H1 (cell line): ENCODE measurements at regions not wholly inside any gene's neighbourhood (a gene's known extent, or its start where the extent isn't known, plus 50 kb on each side); places are given as distances from the start of the nearest gene placed in this dataset.

ENCODE experiments used
- CTCF ChIA-PET: fragments of 300-600 bp; sonication (Branson Sonifier 250); formaldehyde crosslinking; loops from one replicate; lab custom pipeline; 2021; ENCODE audit not compliant: partially characterized antibody; lab: Charles Lee
- POLR2A ChIA-PET: fragments of 300-600 bp; sonication (Branson Sonifier 250); formaldehyde crosslinking; loops from one replicate; lab custom pipeline; 2021; ENCODE audit warnings: inconsistent platforms; ENCODE audit not compliant: partially characterized antibody; lab: Charles Lee
- DNase-seq, 2 experiments: peaks; one replicate each; pipeline versions ENCODE4 v3.0.0 to v3.0.0-alpha.2; 2010 to 2022; ENCODE audit warnings: low spot score in 2 of 2, low read depth in 1 of 2, mixed read lengths in 1 of 2
- FAIRE-seq: peaks from 2 replicates; lab custom pipeline; 2011; peaks lifted over from hg19 to GRCh38; lab: Jason Lieb, UNC
- H2AFZ ChIP-seq: 2 replicates; pipeline ENCODE4 v1.8.1; 2012; ENCODE audit warnings: low read length, inconsistent platforms
- H2AK5ac ChIP-seq: 2 replicates; pipeline ENCODE4 v1.6.1; 2013; ENCODE audit warnings: low read depth, low read length
- H2BK120ac ChIP-seq: replicated peaks from 2 replicates; pipeline ENCODE3; 2013; ENCODE audit warnings: low read depth, low read length, inconsistent platforms
- H2BK12ac ChIP-seq: 2 replicates; pipeline ENCODE4 v1.6.1; 2013; ENCODE audit warnings: low read depth, low read length
- H2BK15ac ChIP-seq: 2 replicates; pipeline ENCODE4 v1.6.1; 2013; ENCODE audit warnings: low read length
- H2BK20ac ChIP-seq: 2 replicates; pipeline ENCODE4 v1.6.1; 2013; ENCODE audit warnings: low read length
- H2BK5ac ChIP-seq: 2 replicates; pipeline ENCODE4 v1.6.1; 2013; ENCODE audit warnings: low read depth, low read length
- H3K14ac ChIP-seq: 2 replicates; pipeline ENCODE4 v1.6.1; 2013; ENCODE audit warnings: inconsistent platforms; ENCODE audit not compliant: insufficient read length
- H3K18ac ChIP-seq: 2 replicates; pipeline ENCODE4 v1.6.1; 2013; ENCODE audit warnings: low read length; ENCODE audit errors: extremely low read depth
- H3K23ac ChIP-seq: 2 replicates; pipeline ENCODE4 v1.6.1; 2013; ENCODE audit warnings: inconsistent platforms; ENCODE audit not compliant: insufficient read length
- H3K23me2 ChIP-seq: 2 replicates; pipeline ENCODE4 v1.6.1; 2013; ENCODE audit warnings: low read depth, low read length
- H3K27ac ChIP-seq: 2 replicates; pipeline ENCODE4 v1.6.1; 2011; ENCODE audit warnings: low read depth, low read length, inconsistent platforms
- H3K27me3 ChIP-seq, 4 experiments: replicated peaks in 1 of 4; 1 replicate in 1 of 4; 2 replicates in 3 of 4; pipeline versions ENCODE4 v1.6.1 to v1.8.1; 2011 to 2013; ENCODE audit warnings: low read length in 3 of 4, mild to moderate bottlenecking in 3 of 4, inconsistent platforms in 2 of 4, mixed read lengths in 2 of 4, moderate library complexity in 1 of 4; ENCODE audit not compliant: control insufficient read depth in 3 of 4, insufficient read depth in 3 of 4; ENCODE audit errors: extremely low read depth in 1 of 4
- H3K36me3 ChIP-seq, 4 experiments: 2 replicates each; pipeline versions ENCODE4 v1.6.1 to v1.8.1; 2011 to 2013; ENCODE audit warnings: mild to moderate bottlenecking in 4 of 4, low read length in 3 of 4, moderate library complexity in 2 of 4, control low read depth in 1 of 4, inconsistent platforms in 1 of 4; ENCODE audit not compliant: insufficient read depth in 4 of 4, control insufficient read depth in 2 of 4
- H3K4ac ChIP-seq: replicated peaks from 2 replicates; pipeline ENCODE3; 2013; ENCODE audit warnings: low read length, low read depth, mixed read lengths, inconsistent platforms; ENCODE audit not compliant: insufficient read length
- H3K4me1 ChIP-seq, 4 experiments: replicated peaks in 1 of 4; 1 replicate in 1 of 4; 2 replicates in 3 of 4; pipeline versions ENCODE4 v1.6.1 to v1.8.1; 2011 to 2013; ENCODE audit warnings: low read length in 3 of 4, inconsistent platforms in 2 of 4, mixed read lengths in 1 of 4; ENCODE audit not compliant: insufficient read depth in 4 of 4, control insufficient read depth in 3 of 4
- H3K4me2 ChIP-seq, 2 experiments: 2 replicates each; pipeline versions ENCODE4 v1.6.1 to v1.8.1; 2011 to 2013; ENCODE audit warnings: low read depth in 2 of 2, low read length in 2 of 2, control low read depth in 1 of 2, inconsistent platforms in 1 of 2, mild to moderate bottlenecking in 1 of 2; ENCODE audit not compliant: insufficient read depth in 1 of 2
- H3K4me3 ChIP-seq, 4 experiments: fragments of 200-600, 300-600 bp in 1 of 4; sonication (generic), shearing (Covaris generic), sonication (Bioruptor Twin) in 1 of 4; 2 replicates each; pipeline versions ENCODE4 v1.5.1 to v1.8.1; 2011 to 2016; ENCODE audit warnings: low read length in 4 of 4, low read depth in 3 of 4, control low read depth in 2 of 4, inconsistent platforms in 2 of 4, mild to moderate bottlenecking in 2 of 4, mixed read lengths in 1 of 4, moderate library complexity in 1 of 4; ENCODE audit not compliant: insufficient read depth in 2 of 4; ENCODE audit errors: extremely low read depth in 1 of 4
- H3K56ac ChIP-seq: replicated peaks from 2 replicates; pipeline ENCODE3; 2013; ENCODE audit warnings: low read depth, mild to moderate bottlenecking, mixed read lengths, low read length, inconsistent platforms; ENCODE audit not compliant: insufficient read length
- H3K79me1 ChIP-seq: 2 replicates; pipeline ENCODE4 v1.6.1; 2013; ENCODE audit warnings: low read depth, low read length, control low read depth
- H3K79me2 ChIP-seq, 2 experiments: 2 replicates each; pipeline versions ENCODE4 v1.6.1 to v1.8.1; 2012 to 2013; ENCODE audit warnings: low read length in 2 of 2, mild to moderate bottlenecking in 2 of 2, inconsistent platforms in 1 of 2; ENCODE audit not compliant: insufficient read depth in 2 of 2, control insufficient read depth in 1 of 2
- H3K9ac ChIP-seq, 4 experiments: replicated peaks in 1 of 4; 1 replicate in 1 of 4; 2 replicates in 3 of 4; pipeline versions ENCODE4 v1.6.1 to v1.8.1; 2011 to 2013; ENCODE audit warnings: low read depth in 3 of 4, low read length in 3 of 4, control low read depth in 2 of 4, mild to moderate bottlenecking in 2 of 4, moderate library complexity in 2 of 4, inconsistent platforms in 1 of 4; ENCODE audit errors: extremely low read depth in 1 of 4
- H3K9me3 ChIP-seq, 2 experiments: 2 replicates each; pipeline versions ENCODE4 v1.6.1 to v1.8.1; 2012 to 2013; ENCODE audit warnings: mild to moderate bottlenecking in 2 of 2, moderate library complexity in 2 of 2, control low read depth in 1 of 2, inconsistent platforms in 1 of 2, low read depth in 1 of 2, low read length in 1 of 2, mixed read lengths in 1 of 2; ENCODE audit not compliant: insufficient read depth in 2 of 2
- H4K20me1 ChIP-seq, 2 experiments: replicated peaks in 1 of 2; 2 replicates each; pipeline versions ENCODE3 to v1.8.1; 2011 to 2013; ENCODE audit warnings: inconsistent platforms in 2 of 2, low read length in 2 of 2, mild to moderate bottlenecking in 1 of 2; ENCODE audit not compliant: insufficient read depth in 2 of 2, control insufficient read depth in 1 of 2
- H4K5ac ChIP-seq: 2 replicates; pipeline ENCODE4 v1.6.1; 2013; ENCODE audit warnings: low read length, low read depth, mixed read lengths, inconsistent platforms; ENCODE audit not compliant: insufficient read length
- H4K8ac ChIP-seq: 2 replicates; pipeline ENCODE4 v1.8.0; 2013; ENCODE audit warnings: mild to moderate bottlenecking, moderate library complexity, low read length, inconsistent platforms; ENCODE audit not compliant: insufficient read depth; ENCODE audit errors: extremely low read depth
- H4K91ac ChIP-seq: replicated peaks from 2 replicates; pipeline ENCODE3; 2013; ENCODE audit warnings: low read length, mixed read lengths, inconsistent platforms; ENCODE audit not compliant: insufficient read length
- CTBP2 ChIP-seq: IDR thresholded peaks from 2 replicates; pipeline ENCODE4 v1.7.0; 2011; ENCODE audit warnings: borderline replicate concordance, mild to moderate bottlenecking, moderate library complexity, mixed read lengths, low read length; ENCODE audit not compliant: insufficient read depth, insufficient read length
- EZH2 ChIP-seq: fragments of 200-600 bp; sonication (generic); IDR thresholded peaks from 2 replicates; pipeline ENCODE4 v1.7.1; 2012; ENCODE audit warnings: low read depth, mild to moderate bottlenecking, moderate library complexity, low read length, inconsistent platforms; ENCODE audit not compliant: severe bottlenecking
- GABPA ChIP-seq: IDR thresholded peaks from 2 replicates; pipeline ENCODE4 v1.6.1; 2011; ENCODE audit warnings: mild to moderate bottlenecking, low read length, moderate library complexity, borderline replicate concordance; ENCODE audit not compliant: insufficient read depth
- POLR2A ChIP-seq, 2 experiments: IDR thresholded peaks; 1 replicate in 1 of 2; 2 replicates in 1 of 2; pipeline ENCODE4 v1.6.1; 2011; ENCODE audit warnings: low read depth in 2 of 2, low read length in 2 of 2, mild to moderate bottlenecking in 2 of 2; ENCODE audit errors: control extremely low read depth in 1 of 2
- RNF2 ChIP-seq: fragments of 200-900, 300-1000 bp; sonication (generic); IDR thresholded peaks from 2 replicates; pipeline ENCODE4 v1.7.1; 2016; ENCODE audit warnings: borderline replicate concordance, low read depth, mild to moderate bottlenecking, antibody characterized with exemption, low read length; ENCODE audit not compliant: poor library complexity, severe bottlenecking; ENCODE audit errors: missing control alignments
- SIN3A ChIP-seq, 2 experiments: IDR thresholded peaks in 1 of 2; conservative IDR thresholded peaks in 1 of 2; 2 replicates each; pipeline ENCODE4 v1.6.1; 2011 to 2012; ENCODE audit warnings: low read length in 2 of 2, improper control_type of control experiment in 1 of 2, low read depth in 1 of 2, mild to moderate bottlenecking in 1 of 2
- SIX5 ChIP-seq: IDR thresholded peaks from 2 replicates; pipeline ENCODE4 v1.6.1; 2011; ENCODE audit warnings: mild to moderate bottlenecking, low read depth, low read length
- SRF ChIP-seq: IDR thresholded peaks from 2 replicates; pipeline ENCODE4 v1.6.1; 2011; ENCODE audit warnings: mild to moderate bottlenecking, low read depth, low read length, moderate library complexity
- TAF7 ChIP-seq: optimal IDR thresholded peaks from 2 replicates; pipeline ENCODE3; 2011; ENCODE audit warnings: low read depth, mild to moderate bottlenecking, inconsistent platforms, low read length, moderate library complexity, borderline replicate concordance
- TEAD4 ChIP-seq: IDR thresholded peaks from 2 replicates; pipeline ENCODE4 v1.6.1; 2012; ENCODE audit warnings: low read depth, low read length, inconsistent platforms, mixed read lengths
- YY1 ChIP-seq: IDR thresholded peaks from 2 replicates; pipeline ENCODE4 v1.6.1; 2011; ENCODE audit warnings: low read depth, mild to moderate bottlenecking, low read length
- WGBS, 2 experiments: shearing (Covaris generic) in 1 of 2; methylation state at CpG; one replicate each; pipeline versions ENCODE4 v1.1.6 to v1.1.7; 2013 to 2015; ENCODE audit warnings: low lambda C conversion rate in 2 of 2, mixed read lengths in 2 of 2, inconsistent platforms in 1 of 2, low coverage in 1 of 2, missing lambda C conversion rate in 1 of 2; ENCODE audit not compliant: insufficient replicate concordance in 2 of 2, insufficient coverage in 1 of 2, insufficient read length in 1 of 2; ENCODE audit errors: extremely low coverage in 1 of 2, missing lambda C conversion rate in 1 of 2; 5-methylcytosine and 5-hydroxymethylcytosine counted together
- TF ChIP-seq, protein P1 (sequence below): IDR thresholded peaks from 2 replicates; pipeline ENCODE4 v1.6.1; 2011; ENCODE audit warnings: low read depth, mild to moderate bottlenecking, low read length; ENCODE audit not compliant: insufficient read depth

DNA sequence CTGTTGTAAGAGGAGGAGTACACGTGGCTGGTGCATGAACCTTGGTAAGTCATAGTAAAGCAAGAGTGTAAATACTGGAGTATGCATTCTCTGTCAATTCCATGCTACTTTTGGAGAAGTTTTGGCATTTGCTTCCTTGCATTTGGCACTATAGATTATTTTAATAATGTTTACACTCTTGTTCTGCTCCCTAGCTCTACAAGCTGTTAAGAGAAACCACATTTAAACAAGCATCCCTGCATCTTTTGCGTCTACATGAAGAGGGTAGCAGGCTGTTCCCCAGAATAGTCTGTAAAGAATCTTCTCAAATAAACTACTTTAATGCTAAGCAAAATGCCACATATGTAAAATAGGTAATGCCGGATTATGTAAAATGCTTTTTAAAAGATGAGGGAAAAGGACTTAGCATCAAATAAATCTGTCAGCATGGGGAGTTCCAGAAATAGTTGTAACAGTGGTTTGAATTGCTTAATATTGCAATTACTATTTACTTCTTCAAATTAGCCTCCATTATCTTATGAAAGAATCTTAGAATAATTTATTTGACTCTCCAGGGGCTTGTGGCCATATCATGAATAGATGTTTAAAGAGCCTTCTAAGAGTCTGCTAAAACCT, 2127.3 kb upstream of the WWC1 start:
- H3K27me3 ChIP-seq, result no peaks in the 10 kb centered on the region
- CTCF ChIA-PET, result no interaction called here
- no peak overlapping the region for H2AK5ac ChIP-seq
- no peak overlapping the region for H3K4me3 ChIP-seq
- no peaks in the 10 kb centered on the region for H3K9me3 ChIP-seq
- POLR2A ChIA-PET, result no interaction called here
- H3K27ac ChIP-seq, result no peak overlapping the region
- H3K4me1 ChIP-seq, result no peaks in the 10 kb centered on the region; a peak in 2 of 7 replicates
- no peaks in the 10 kb centered on the region for H3K79me2 ChIP-seq
- no peaks in the 10 kb centered on the region for H3K79me1 ChIP-seq
- H3K36me3 ChIP-seq, result no peaks in the 10 kb centered on the region
- H3K18ac ChIP-seq, result no peak overlapping the region
- 72% methylated on average over 3 of the region's 3 CpGs; no CpG with 5 or more reads in 1 of the 2 experiments for WGBS, 2 experiments
- DNase-seq (no peak), FAIRE-seq (no peak)
- no peak overlapping the region for H2BK15ac ChIP-seq
- no peak overlapping the region for H3K56ac ChIP-seq
- H2BK5ac ChIP-seq, result no peak overlapping the region
- no peak overlapping the region for H2BK120ac ChIP-seq
- H2BK12ac ChIP-seq, result no peak overlapping the region
- H3K14ac ChIP-seq, result no peak overlapping the region
- no peaks in the 10 kb centered on the region for H4K20me1 ChIP-seq
- no peak overlapping the region for H3K4ac ChIP-seq
- no peak overlapping the region for H3K9ac ChIP-seq
- H4K91ac ChIP-seq, result no peak overlapping the region
- H3K4me2 ChIP-seq, result no peak overlapping the region
- no peak overlapping the region for H4K5ac ChIP-seq
- no peak overlapping the region for H3K23ac ChIP-seq
- H2AFZ ChIP-seq, result no peak overlapping the region
- no peaks in the 10 kb centered on the region for H3K23me2 ChIP-seq
- no peak overlapping the region for H4K8ac ChIP-seq
- TF ChIP-seq EZH2 (no peak), SIX5 (no peak), YY1 (no peak), GABPA (no peak), RNF2 (no peak), SIN3A (conservative IDR thresholded peaks at IDR 0.05 in 1 of 2, IDR thresholded peaks at IDR 0.05 in 1 of 2; ENCODE audit: low read depth in 1 of 2, low read length in 2 of 2) (no peak), TAF7 (no peak), CTBP2 (no peak), TEAD4 (no peak), SRF (no peak), POLR2A (IDR thresholded peaks at IDR 0.05; ENCODE audit: control extremely low read depth in 1 of 2, low read depth in 2 of 2, low read length in 2 of 2) (no peak)
- TF ChIP-seq, protein P1, sequence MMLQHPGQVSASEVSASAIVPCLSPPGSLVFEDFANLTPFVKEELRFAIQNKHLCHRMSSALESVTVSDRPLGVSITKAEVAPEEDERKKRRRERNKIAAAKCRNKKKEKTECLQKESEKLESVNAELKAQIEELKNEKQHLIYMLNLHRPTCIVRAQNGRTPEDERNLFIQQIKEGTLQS, result no peak
- H2BK20ac ChIP-seq, result no peak overlapping the region
